Body of pancreas (tissue), 4 donors: ENCODE measurements at regions not wholly inside any gene's neighbourhood (a gene's known extent, or its start where the extent isn't known, plus 50 kb on each side); places are given as distances from the start of the nearest gene placed in this dataset.
"Not testable (repeated sequence)": the region's sequence is repeated elsewhere in the genome, so short reads cannot be mapped to it uniquely, and the experiment has no call there.

Source experiments
- CTCF ChIP-seq, 7 experiments: fragments of 450-650 bp in 4 of 7; fragments of 200-600 bp in 3 of 7; sonication (generic) in 3 of 7; IDR thresholded peaks; one replicate each; pipeline ENCODE4 v1.5.1; 2016 to 2019; ENCODE audit warnings: antibody characterized with exemption in 7 of 7
- POLR2A ChIP-seq, 3 donors: fragments of 450-650 bp; IDR thresholded peaks; one replicate each; pipeline ENCODE4 v1.6.1; 2016; ENCODE audit warnings: antibody characterized with exemption in 3 of 3, mild to moderate bottlenecking in 2 of 3

GRCh38 chr2:111413950-111414349, 293.2 kb downstream of the BCL2L11 start:
- not testable (repeated sequence) for TF ChIP-seq CTCF, POLR2A (IDR thresholded peaks at IDR 0.05)
